H1 (cell line): ENCODE measurements at regions not wholly inside any gene's neighbourhood (a gene's known extent, or its start where the extent isn't known, plus 50 kb on each side); places are given as distances from the start of the nearest gene placed in this dataset.
"Not testable (repeated sequence)": the region's sequence is repeated elsewhere in the genome, so short reads cannot be mapped to it uniquely, and the experiment has no call there.

Source experiments
- CTCF ChIA-PET: fragments of 300-600 bp; sonication (Branson Sonifier 250); formaldehyde crosslinking; loops from one replicate; lab custom pipeline; 2021; ENCODE audit not compliant: partially characterized antibody; lab: Charles Lee
- POLR2A ChIA-PET: fragments of 300-600 bp; sonication (Branson Sonifier 250); formaldehyde crosslinking; loops from one replicate; lab custom pipeline; 2021; ENCODE audit warnings: inconsistent platforms; ENCODE audit not compliant: partially characterized antibody; lab: Charles Lee
- DNase-seq, 2 experiments: peaks; one replicate each; pipeline versions ENCODE4 v3.0.0 to v3.0.0-alpha.2; 2010 to 2022; ENCODE audit warnings: low spot score in 2 of 2, low read depth in 1 of 2, mixed read lengths in 1 of 2
- FAIRE-seq: peaks from 2 replicates; lab custom pipeline; 2011; peaks lifted over from hg19 to GRCh38; lab: Jason Lieb, UNC
- H2AFZ ChIP-seq: 2 replicates; pipeline ENCODE4 v1.8.1; 2012; ENCODE audit warnings: low read length, inconsistent platforms
- H2AK5ac ChIP-seq: 2 replicates; pipeline ENCODE4 v1.6.1; 2013; ENCODE audit warnings: low read depth, low read length
- H2BK120ac ChIP-seq: replicated peaks from 2 replicates; pipeline ENCODE3; 2013; ENCODE audit warnings: low read depth, low read length, inconsistent platforms
- H2BK12ac ChIP-seq: 2 replicates; pipeline ENCODE4 v1.6.1; 2013; ENCODE audit warnings: low read depth, low read length
- H2BK15ac ChIP-seq: 2 replicates; pipeline ENCODE4 v1.6.1; 2013; ENCODE audit warnings: low read length
- H2BK20ac ChIP-seq: 2 replicates; pipeline ENCODE4 v1.6.1; 2013; ENCODE audit warnings: low read length
- H2BK5ac ChIP-seq: 2 replicates; pipeline ENCODE4 v1.6.1; 2013; ENCODE audit warnings: low read depth, low read length
- H3K14ac ChIP-seq: 2 replicates; pipeline ENCODE4 v1.6.1; 2013; ENCODE audit warnings: inconsistent platforms; ENCODE audit not compliant: insufficient read length
- H3K18ac ChIP-seq: 2 replicates; pipeline ENCODE4 v1.6.1; 2013; ENCODE audit warnings: low read length; ENCODE audit errors: extremely low read depth
- H3K23ac ChIP-seq: 2 replicates; pipeline ENCODE4 v1.6.1; 2013; ENCODE audit warnings: inconsistent platforms; ENCODE audit not compliant: insufficient read length
- H3K23me2 ChIP-seq: 2 replicates; pipeline ENCODE4 v1.6.1; 2013; ENCODE audit warnings: low read depth, low read length
- H3K27ac ChIP-seq: 2 replicates; pipeline ENCODE4 v1.6.1; 2011; ENCODE audit warnings: low read depth, low read length, inconsistent platforms
- H3K27me3 ChIP-seq, 4 experiments: replicated peaks in 1 of 4; 1 replicate in 1 of 4; 2 replicates in 3 of 4; pipeline versions ENCODE4 v1.6.1 to v1.8.1; 2011 to 2013; ENCODE audit warnings: low read length in 3 of 4, mild to moderate bottlenecking in 3 of 4, inconsistent platforms in 2 of 4, mixed read lengths in 2 of 4, moderate library complexity in 1 of 4; ENCODE audit not compliant: control insufficient read depth in 3 of 4, insufficient read depth in 3 of 4; ENCODE audit errors: extremely low read depth in 1 of 4
- H3K36me3 ChIP-seq, 4 experiments: 2 replicates each; pipeline versions ENCODE4 v1.6.1 to v1.8.1; 2011 to 2013; ENCODE audit warnings: mild to moderate bottlenecking in 4 of 4, low read length in 3 of 4, moderate library complexity in 2 of 4, control low read depth in 1 of 4, inconsistent platforms in 1 of 4; ENCODE audit not compliant: insufficient read depth in 4 of 4, control insufficient read depth in 2 of 4
- H3K4ac ChIP-seq: replicated peaks from 2 replicates; pipeline ENCODE3; 2013; ENCODE audit warnings: low read length, low read depth, mixed read lengths, inconsistent platforms; ENCODE audit not compliant: insufficient read length
- H3K4me1 ChIP-seq, 4 experiments: replicated peaks in 1 of 4; 1 replicate in 1 of 4; 2 replicates in 3 of 4; pipeline versions ENCODE4 v1.6.1 to v1.8.1; 2011 to 2013; ENCODE audit warnings: low read length in 3 of 4, inconsistent platforms in 2 of 4, mixed read lengths in 1 of 4; ENCODE audit not compliant: insufficient read depth in 4 of 4, control insufficient read depth in 3 of 4
- H3K4me2 ChIP-seq, 2 experiments: 2 replicates each; pipeline versions ENCODE4 v1.6.1 to v1.8.1; 2011 to 2013; ENCODE audit warnings: low read depth in 2 of 2, low read length in 2 of 2, control low read depth in 1 of 2, inconsistent platforms in 1 of 2, mild to moderate bottlenecking in 1 of 2; ENCODE audit not compliant: insufficient read depth in 1 of 2
- H3K4me3 ChIP-seq, 4 experiments: fragments of 200-600, 300-600 bp in 1 of 4; sonication (generic), shearing (Covaris generic), sonication (Bioruptor Twin) in 1 of 4; 2 replicates each; pipeline versions ENCODE4 v1.5.1 to v1.8.1; 2011 to 2016; ENCODE audit warnings: low read length in 4 of 4, low read depth in 3 of 4, control low read depth in 2 of 4, inconsistent platforms in 2 of 4, mild to moderate bottlenecking in 2 of 4, mixed read lengths in 1 of 4, moderate library complexity in 1 of 4; ENCODE audit not compliant: insufficient read depth in 2 of 4; ENCODE audit errors: extremely low read depth in 1 of 4
- H3K56ac ChIP-seq: replicated peaks from 2 replicates; pipeline ENCODE3; 2013; ENCODE audit warnings: low read depth, mild to moderate bottlenecking, mixed read lengths, low read length, inconsistent platforms; ENCODE audit not compliant: insufficient read length
- H3K79me1 ChIP-seq: 2 replicates; pipeline ENCODE4 v1.6.1; 2013; ENCODE audit warnings: low read depth, low read length, control low read depth
- H3K79me2 ChIP-seq, 2 experiments: 2 replicates each; pipeline versions ENCODE4 v1.6.1 to v1.8.1; 2012 to 2013; ENCODE audit warnings: low read length in 2 of 2, mild to moderate bottlenecking in 2 of 2, inconsistent platforms in 1 of 2; ENCODE audit not compliant: insufficient read depth in 2 of 2, control insufficient read depth in 1 of 2
- H3K9ac ChIP-seq, 4 experiments: replicated peaks in 1 of 4; 1 replicate in 1 of 4; 2 replicates in 3 of 4; pipeline versions ENCODE4 v1.6.1 to v1.8.1; 2011 to 2013; ENCODE audit warnings: low read depth in 3 of 4, low read length in 3 of 4, control low read depth in 2 of 4, mild to moderate bottlenecking in 2 of 4, moderate library complexity in 2 of 4, inconsistent platforms in 1 of 4; ENCODE audit errors: extremely low read depth in 1 of 4
- H3K9me3 ChIP-seq, 2 experiments: 2 replicates each; pipeline versions ENCODE4 v1.6.1 to v1.8.1; 2012 to 2013; ENCODE audit warnings: mild to moderate bottlenecking in 2 of 2, moderate library complexity in 2 of 2, control low read depth in 1 of 2, inconsistent platforms in 1 of 2, low read depth in 1 of 2, low read length in 1 of 2, mixed read lengths in 1 of 2; ENCODE audit not compliant: insufficient read depth in 2 of 2
- H4K20me1 ChIP-seq, 2 experiments: replicated peaks in 1 of 2; 2 replicates each; pipeline versions ENCODE3 to v1.8.1; 2011 to 2013; ENCODE audit warnings: inconsistent platforms in 2 of 2, low read length in 2 of 2, mild to moderate bottlenecking in 1 of 2; ENCODE audit not compliant: insufficient read depth in 2 of 2, control insufficient read depth in 1 of 2
- H4K5ac ChIP-seq: 2 replicates; pipeline ENCODE4 v1.6.1; 2013; ENCODE audit warnings: low read length, low read depth, mixed read lengths, inconsistent platforms; ENCODE audit not compliant: insufficient read length
- H4K8ac ChIP-seq: 2 replicates; pipeline ENCODE4 v1.8.0; 2013; ENCODE audit warnings: mild to moderate bottlenecking, moderate library complexity, low read length, inconsistent platforms; ENCODE audit not compliant: insufficient read depth; ENCODE audit errors: extremely low read depth
- H4K91ac ChIP-seq: replicated peaks from 2 replicates; pipeline ENCODE3; 2013; ENCODE audit warnings: low read length, mixed read lengths, inconsistent platforms; ENCODE audit not compliant: insufficient read length
- CTCF ChIP-seq, 3 experiments: IDR thresholded peaks; 1 replicate in 2 of 3; 2 replicates in 1 of 3; pipeline versions ENCODE4 v1.5.1 to v1.6.1; 2011; ENCODE audit warnings: low read length in 3 of 3, mild to moderate bottlenecking in 3 of 3, inconsistent platforms in 2 of 3, low read depth in 1 of 3, moderate library complexity in 1 of 3; ENCODE audit not compliant: insufficient read depth in 1 of 3; ENCODE audit errors: control extremely low read depth in 1 of 3
- GABPA ChIP-seq: IDR thresholded peaks from 2 replicates; pipeline ENCODE4 v1.6.1; 2011; ENCODE audit warnings: mild to moderate bottlenecking, low read length, moderate library complexity, borderline replicate concordance; ENCODE audit not compliant: insufficient read depth
- KDM5A ChIP-seq: fragments of 200-600 bp; IDR thresholded peaks from 2 replicates; pipeline ENCODE4 v1.7.1; 2012; ENCODE audit warnings: mild to moderate bottlenecking, low read length, inconsistent platforms, mixed read lengths
- POU5F1 ChIP-seq: IDR thresholded peaks from 2 replicates; pipeline ENCODE4 v1.6.1; 2011; ENCODE audit warnings: low read depth, mild to moderate bottlenecking, low read length, moderate library complexity
- USF2 ChIP-seq: IDR thresholded peaks from 2 replicates; pipeline ENCODE4 v1.6.1; 2011; ENCODE audit warnings: low read length, improper control_type of control experiment
- WGBS, 2 experiments: shearing (Covaris generic) in 1 of 2; methylation state at CpG; one replicate each; pipeline versions ENCODE4 v1.1.6 to v1.1.7; 2013 to 2015; ENCODE audit warnings: low lambda C conversion rate in 2 of 2, mixed read lengths in 2 of 2, inconsistent platforms in 1 of 2, low coverage in 1 of 2, missing lambda C conversion rate in 1 of 2; ENCODE audit not compliant: insufficient replicate concordance in 2 of 2, insufficient coverage in 1 of 2, insufficient read length in 1 of 2; ENCODE audit errors: extremely low coverage in 1 of 2, missing lambda C conversion rate in 1 of 2; 5-methylcytosine and 5-hydroxymethylcytosine counted together

- TF ChIP-seq GABPA (no peak), USF2 (no peak), POU5F1 (no peak), KDM5A (no peak), CTCF (IDR thresholded peaks at IDR 0.05; ENCODE audit: control extremely low read depth in 1 of 3, insufficient read depth in 1 of 3, low read depth in 1 of 3, low read length in 3 of 3) (peak; percentile 88 to 95 (median 90))
Observed at GRCh38 chr2:231648579-231649174, 56.0 kb downstream of the TEX44 start (continued).

- 95% methylated on average over 7 of the region's 8 CpGs; no CpG with 5 or more reads in 1 of the 2 experiments for WGBS, 2 experiments
- CTCF ChIA-PET = interaction anchor here (0.6 to 8.4 kb wide), 6 partner anchors 11 to 248 kb away, joined by 3 to 163 read pairs (median 4); no protein-coding TSS in a partner anchor
- POLR2A ChIA-PET = interaction anchor here (0.9 to 2.4 kb wide), 4 partner anchors 10 to 188 kb away, joined by 4 to 14 read pairs (median 7); partner anchors contain the start of gene NCL
- not testable (repeated sequence) for H2BK15ac ChIP-seq, H3K9ac ChIP-seq, H3K23me2 ChIP-seq, H4K5ac ChIP-seq, H3K36me3 ChIP-seq, H2BK120ac ChIP-seq, H3K4me2 ChIP-seq, H4K91ac ChIP-seq, H3K9me3 ChIP-seq, FAIRE-seq, H3K79me2 ChIP-seq, H2AFZ ChIP-seq, H3K23ac ChIP-seq, H3K18ac ChIP-seq, H2BK5ac ChIP-seq, H3K56ac ChIP-seq, H2BK20ac ChIP-seq, H4K20me1 ChIP-seq, H3K27ac ChIP-seq, H3K27me3 ChIP-seq, H2AK5ac ChIP-seq, H2BK12ac ChIP-seq, H4K8ac ChIP-seq, H3K4ac ChIP-seq, H3K4me3 ChIP-seq, H3K79me1 ChIP-seq, DNase-seq, H3K14ac ChIP-seq
- H3K4me1 ChIP-seq = peaks cover 7 to 12% (median 8%) of the 10 kb centered on the region in 4 experiments
Observed at GRCh38 chr2:231651561-231651960, 56.8 kb upstream of the PTMA start.
